SJCRH30 (cell line): ENCODE measurements at regions not wholly inside any gene's neighbourhood (a gene's known extent, or its start where the extent isn't known, plus 50 kb on each side); places are given as distances from the start of the nearest gene placed in this dataset.
"Not testable (repeated sequence)": the region's sequence is repeated elsewhere in the genome, so short reads cannot be mapped to it uniquely, and the experiment has no call there.

Experiments
- DNase-seq, 2 experiments: peaks; one replicate each; pipeline ENCODE4 v3.0.0-alpha.2; 2015 to 2020
- H3K27ac ChIP-seq: fragments of 250-450 bp; sonication (Bioruptor Pico); 2 replicates; pipeline ENCODE4 v1.5.1; 2020; ENCODE audit warnings: mild to moderate bottlenecking, moderate library complexity
- H3K27me3 ChIP-seq: fragments of 250-450 bp; sonication (Bioruptor Pico); 2 replicates; pipeline ENCODE4 v1.5.1; 2020; ENCODE audit warnings: mild to moderate bottlenecking, moderate library complexity
- H3K36me3 ChIP-seq: fragments of 250-450 bp; sonication (Bioruptor Pico); 2 replicates; pipeline ENCODE4 v1.5.1; 2020; ENCODE audit warnings: mild to moderate bottlenecking, moderate library complexity
- H3K4me1 ChIP-seq: fragments of 250-450 bp; sonication (Bioruptor Pico); 2 replicates; pipeline ENCODE4 v1.5.1; 2020; ENCODE audit warnings: mild to moderate bottlenecking, moderate library complexity
- H3K4me3 ChIP-seq: fragments of 250-450 bp; sonication (Bioruptor Pico); 2 replicates; pipeline ENCODE4 v1.5.1; 2020; ENCODE audit warnings: mild to moderate bottlenecking, moderate library complexity
- H3K9me3 ChIP-seq: fragments of 250-450 bp; sonication (Bioruptor Pico); replicated peaks from 2 replicates; pipeline ENCODE4 v1.5.1; 2020; ENCODE audit warnings: mild to moderate bottlenecking, moderate library complexity

- no peak overlapping the region for H3K27ac ChIP-seq
- no peaks in the 10 kb centered on the region for H3K36me3 ChIP-seq
- peaks cover 6% of the 10 kb centered on the region for H3K4me1 ChIP-seq
- H3K4me3 ChIP-seq = no peak overlapping the region
- DNase-seq = no peak
- H3K27me3 ChIP-seq = no peaks in the 10 kb centered on the region; the same call in 1 of the 2 replicates
- H3K9me3 ChIP-seq = no peaks in the 10 kb centered on the region
Observed at GRCh38 chr9:107824556-107824955, 335.0 kb upstream of the KLF4 start.

- no peaks in the 10 kb centered on the region; the same call in 1 of the 2 replicates for H3K27me3 ChIP-seq
- H3K36me3 ChIP-seq = no peaks in the 10 kb centered on the region
- peaks cover 11% of the 10 kb centered on the region for H3K4me1 ChIP-seq
- no peaks in the 10 kb centered on the region for H3K9me3 ChIP-seq
- DNase-seq = peak; percentile 8 to 15
- H3K4me3 ChIP-seq = no peak overlapping the region
- H3K27ac ChIP-seq = no peak overlapping the region
Observed at GRCh38 chr9:107819772-107820565, 330.4 kb upstream of the KLF4 start.

GRCh38 chr9:107818503-107818829 lies 328.9 kb upstream of the KLF4 start:
- peaks cover 11% of the 10 kb centered on the region for H3K4me1 ChIP-seq
- H3K9me3 ChIP-seq, DNase-seq: not testable (repeated sequence)

GRCh38 chr9:107817595-107818502 lies 328.3 kb upstream of the KLF4 start:
- H3K27ac ChIP-seq, H3K27me3 ChIP-seq, DNase-seq, H3K9me3 ChIP-seq, H3K4me3 ChIP-seq, H3K36me3 ChIP-seq: not testable (repeated sequence)
- peaks cover 11% of the 10 kb centered on the region for H3K4me1 ChIP-seq

More at GRCh38 chr9:107818503-107818829, 328.9 kb upstream of the KLF4 start:
- not testable (repeated sequence) for H3K27ac ChIP-seq, H3K4me3 ChIP-seq, H3K27me3 ChIP-seq, H3K36me3 ChIP-seq

- Histone ChIP-seq H3K27ac (no peak overlapping the region), H3K4me3 (no peak overlapping the region), H3K4me1 (peaks cover 11% of the 10 kb centered on the region), H3K27me3 (no peaks in the 10 kb centered on the region; the same call in none of the 2 replicates), H3K36me3 (no peaks in the 10 kb centered on the region), H3K9me3 (no peaks in the 10 kb centered on the region)
- no peak for DNase-seq
Observed at GRCh38 chr9:107816561-107817021, 327.0 kb upstream of the KLF4 start.

- H3K9me3 ChIP-seq = no peaks in the 10 kb centered on the region
- H3K27me3 ChIP-seq = no peaks in the 10 kb centered on the region; the same call in none of the 2 replicates
- DNase-seq = no peak
- H3K27ac ChIP-seq = no peak overlapping the region
- peaks cover 11% of the 10 kb centered on the region for H3K4me1 ChIP-seq
- no peaks in the 10 kb centered on the region for H3K36me3 ChIP-seq
- no peak overlapping the region for H3K4me3 ChIP-seq
Observed at GRCh38 chr9:107815782-107816560, 326.4 kb upstream of the KLF4 start.

- no peaks in the 10 kb centered on the region for H3K9me3 ChIP-seq
- no peak overlapping the region for H3K4me3 ChIP-seq
- no peak overlapping the region for H3K27ac ChIP-seq
- H3K36me3 ChIP-seq = no peaks in the 10 kb centered on the region
- no peaks in the 10 kb centered on the region; the same call in 1 of the 2 replicates for H3K27me3 ChIP-seq
- H3K4me1 ChIP-seq = peaks cover 3% of the 10 kb centered on the region; the same call in 1 of the 2 replicates
- no peak for DNase-seq
Observed at GRCh38 chr9:107813287-107813686, 323.7 kb upstream of the KLF4 start.

GRCh38 chr9:107810461-107810961 lies 320.9 kb upstream of the KLF4 start:
- Histone ChIP-seq H3K27ac (no peak overlapping the region), H3K9me3 (no peaks in the 10 kb centered on the region), H3K4me3 (no peak overlapping the region), H3K36me3 (no peaks in the 10 kb centered on the region), H3K27me3 (no peaks in the 10 kb centered on the region; the same call in 1 of the 2 replicates), H3K4me1 (peaks cover 3% of the 10 kb centered on the region; the same call in 1 of the 2 replicates)
- peak in 1 of 2 experiments; percentile 36 for DNase-seq

GRCh38 chr9:107809871-107810460 lies 320.4 kb upstream of the KLF4 start:
- peaks cover 3% of the 10 kb centered on the region; the same call in 1 of the 2 replicates for H3K4me1 ChIP-seq
- peak in 1 of 2 experiments; percentile 8 for DNase-seq
- no peaks in the 10 kb centered on the region; the same call in 1 of the 2 replicates for H3K27me3 ChIP-seq
- no peak overlapping the region for H3K4me3 ChIP-seq
- H3K9me3 ChIP-seq = no peaks in the 10 kb centered on the region
- H3K36me3 ChIP-seq = no peaks in the 10 kb centered on the region
- H3K27ac ChIP-seq = no peak overlapping the region

GRCh38 chr9:107807183-107807582 lies 317.6 kb upstream of the KLF4 start:
- no peak for DNase-seq

GRCh38 chr9:107805201-107805600 lies 315.6 kb upstream of the KLF4 start:
- Histone ChIP-seq H3K36me3 (no peaks in the 10 kb centered on the region), H3K4me1 (no peaks in the 10 kb centered on the region), H3K9me3 (no peaks in the 10 kb centered on the region), H3K27ac (no peak overlapping the region), H3K4me3 (no peak overlapping the region), H3K27me3 (no peaks in the 10 kb centered on the region)
- DNase-seq = no peak

More at GRCh38 chr9:107807183-107807582, 317.6 kb upstream of the KLF4 start:
- Histone ChIP-seq H3K27ac (no peak overlapping the region), H3K9me3 (no peaks in the 10 kb centered on the region), H3K4me3 (no peak overlapping the region), H3K27me3 (no peaks in the 10 kb centered on the region), H3K36me3 (no peaks in the 10 kb centered on the region), H3K4me1 (peaks cover 3% of the 10 kb centered on the region; the same call in 1 of the 2 replicates)

- Histone ChIP-seq H3K9me3 (no peaks in the 10 kb centered on the region), H3K36me3 (no peaks in the 10 kb centered on the region), H3K4me1 (no peaks in the 10 kb centered on the region), H3K27me3 (no peaks in the 10 kb centered on the region), H3K4me3 (no peak overlapping the region), H3K27ac (no peak overlapping the region)
- no peak for DNase-seq
Observed at GRCh38 chr9:107794259-107794658, 304.7 kb upstream of the KLF4 start.

GRCh38 chr9:107793541-107793940 lies 304.0 kb upstream of the KLF4 start:
- H3K4me1 ChIP-seq = no peaks in the 10 kb centered on the region
- H3K36me3 ChIP-seq = no peaks in the 10 kb centered on the region
- no peak overlapping the region for H3K4me3 ChIP-seq
- H3K9me3 ChIP-seq = no peaks in the 10 kb centered on the region
- DNase-seq = no peak
- no peak overlapping the region for H3K27ac ChIP-seq
- no peaks in the 10 kb centered on the region for H3K27me3 ChIP-seq

- Histone ChIP-seq H3K4me1 (no peaks in the 10 kb centered on the region), H3K36me3 (no peaks in the 10 kb centered on the region), H3K4me3 (no peak overlapping the region), H3K27me3 (no peaks in the 10 kb centered on the region), H3K9me3 (no peaks in the 10 kb centered on the region), H3K27ac (no peak overlapping the region)
- DNase-seq = no peak
Observed at GRCh38 chr9:107792596-107792995, 303.0 kb upstream of the KLF4 start.
